Bone marrow (tissue), 2 donors: ENCODE measurements at regions not wholly inside any gene's neighbourhood (a gene's known extent, or its start where the extent isn't known, plus 50 kb on each side); places are given as distances from the start of the nearest gene placed in this dataset.

ENCODE experiments used
- DNase-seq, 2 donors: peaks; one replicate each; lab custom pipeline; 2025; lab: John Stamatoyannopoulos, UW

GRCh38 chr3:152719264-152719663 lies 115.7 kb upstream of the P2RY1 start:
- DNase-seq, result peak in 1 of 2 donors; percentile 86

GRCh38 chr3:152720951-152721718 lies 113.8 kb upstream of the P2RY1 start:
- DNase-seq, result no peak

- DNase-seq, result no peak
These were observed 110.7 kb upstream of the P2RY1 start for GRCh38 chr3:152724270-152724669.

- no peak for DNase-seq
These were observed 106.5 kb upstream of the P2RY1 start for GRCh38 chr3:152728231-152728980.

GRCh38 chr3:152729906-152730305 lies 105.0 kb upstream of the P2RY1 start:
- no peak for DNase-seq

- no peak for DNase-seq
These were observed 103.4 kb upstream of the P2RY1 start for GRCh38 chr3:152731511-152731910.

GRCh38 chr3:152733584-152734119 lies 101.3 kb upstream of the P2RY1 start:
- DNase-seq, result no peak

- peak in 1 of 2 donors; percentile 15 for DNase-seq
These were observed 97.7 kb upstream of the P2RY1 start for GRCh38 chr3:152737021-152737908.

GRCh38 chr3:152738656-152739055 lies 96.3 kb upstream of the P2RY1 start:
- DNase-seq, result peak in 1 of 2 donors; percentile 36

- no peak for DNase-seq
These were observed 92.3 kb upstream of the P2RY1 start for GRCh38 chr3:152742368-152743347.

- DNase-seq, result no peak
These were observed 89.3 kb upstream of the P2RY1 start for GRCh38 chr3:152745646-152746045.

GRCh38 chr3:152754303-152754702 lies 80.6 kb upstream of the P2RY1 start:
- DNase-seq, result no peak

GRCh38 chr3:152756807-152757206 lies 78.1 kb upstream of the P2RY1 start:
- DNase-seq, result no peak

- no peak for DNase-seq
These were observed 74.8 kb upstream of the P2RY1 start for GRCh38 chr3:152760024-152760563.

- DNase-seq, result no peak
These were observed 74.3 kb upstream of the P2RY1 start for GRCh38 chr3:152760591-152760990.

GRCh38 chr3:152768478-152768877 lies 66.5 kb upstream of the P2RY1 start:
- no peak for DNase-seq

- DNase-seq, result peak in 1 of 2 donors; percentile 16
These were observed 65.4 kb upstream of the P2RY1 start for GRCh38 chr3:152769523-152769922.

GRCh38 chr3:152770296-152770695 lies 64.6 kb upstream of the P2RY1 start:
- DNase-seq, result no peak

- DNase-seq, result no peak
These were observed 63.8 kb upstream of the P2RY1 start for GRCh38 chr3:152771120-152771519.

GRCh38 chr3:152772674-152773225 lies 62.2 kb upstream of the P2RY1 start:
- DNase-seq, result no peak
